Immature natural killer cell (primary cell): ENCODE measurements at regions not wholly inside any gene's neighbourhood (a gene's known extent, or its start where the extent isn't known, plus 50 kb on each side); places are given as distances from the start of the nearest gene placed in this dataset.
"Not testable (repeated sequence)": the region's sequence is repeated elsewhere in the genome, so short reads cannot be mapped to it uniquely, and the experiment has no call there.

ENCODE experiments used
- DNase-seq, 3 donors: peaks; one replicate each; pipeline ENCODE4 v3.0.0; 2022; ENCODE audit warnings: mixed read lengths in 1 of 3
- H3K27ac Mint-ChIP-seq, 6 donors: one replicate each; pipeline ENCODE4 v1.8.0; 2020; ENCODE audit warnings: mixed read lengths in 6 of 6, mild to moderate bottlenecking in 5 of 6, inconsistent platforms in 4 of 6, moderate library complexity in 3 of 6
- H3K27me3 Mint-ChIP-seq, 3 donors: one replicate each; pipeline ENCODE4 v1.8.0; 2020 to 2021; ENCODE audit warnings: low read depth in 3 of 3, mild to moderate bottlenecking in 3 of 3, mixed read lengths in 3 of 3, moderate library complexity in 3 of 3, inconsistent platforms in 1 of 3
- H3K36me3 Mint-ChIP-seq, 3 donors: one replicate each; pipeline ENCODE4 v1.8.0; 2020; ENCODE audit warnings: mixed read lengths in 3 of 3, inconsistent platforms in 2 of 3, mild to moderate bottlenecking in 2 of 3
- H3K4me1 Mint-ChIP-seq, 2 donors: one replicate each; pipeline ENCODE4 v1.8.0; 2020; ENCODE audit warnings: inconsistent platforms in 2 of 2, mild to moderate bottlenecking in 2 of 2, mixed read lengths in 2 of 2, moderate library complexity in 1 of 2
- H3K4me3 Mint-ChIP-seq, 5 donors: one replicate each; pipeline ENCODE4 v1.8.0; 2020; ENCODE audit warnings: mild to moderate bottlenecking in 5 of 5, mixed read lengths in 5 of 5, inconsistent platforms in 3 of 5, moderate library complexity in 3 of 5
- H3K9me3 Mint-ChIP-seq, 6 donors: one replicate each; pipeline ENCODE4 v1.8.0; 2020; ENCODE audit warnings: mild to moderate bottlenecking in 6 of 6, mixed read lengths in 6 of 6, inconsistent platforms in 4 of 6, moderate library complexity in 3 of 6

GRCh38 chr6:74598462-74599393 lies 607.1 kb downstream of the COL12A1 start:
- Mint-ChIP-seq H3K4me1 (no peaks in the 10 kb centered on the region), H3K4me3 (no peak overlapping the region), H3K9me3 (peaks cover 0 to 11% (median 4%) of the 10 kb centered on the region in 6 donors), H3K27ac (no peak overlapping the region), H3K36me3 (no peaks in the 10 kb centered on the region), H3K27me3 (peaks cover 0 to 2% (median 0%) of the 10 kb centered on the region in 3 donors)
- no peak for DNase-seq

DNA sequence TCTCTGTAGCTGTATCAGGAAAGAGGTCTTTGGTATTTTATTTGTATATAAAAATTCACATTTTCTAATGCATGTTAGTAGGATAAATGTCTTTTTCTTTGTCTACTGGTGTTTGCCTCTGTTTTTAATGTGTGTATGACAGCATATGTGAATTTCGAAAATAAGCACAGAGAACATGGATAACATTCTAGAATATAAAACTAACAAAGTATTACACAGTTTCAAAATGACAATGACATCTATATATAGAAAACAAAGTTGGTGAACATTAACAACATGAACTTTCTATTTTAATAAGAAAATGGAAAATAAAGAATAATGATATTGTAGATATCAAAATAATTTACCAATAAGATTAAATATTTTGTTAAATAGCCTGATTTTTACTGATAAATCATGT lies 608.0 kb downstream of the COL12A1 start:
- Mint-ChIP-seq H3K27ac (no peak overlapping the region), H3K4me3 (no peak overlapping the region), H3K27me3 (peaks cover 0 to 3% (median 2%) of the 10 kb centered on the region in 3 donors), H3K36me3 (no peaks in the 10 kb centered on the region), H3K9me3 (peaks cover 0 to 11% (median 5%) of the 10 kb centered on the region in 6 donors), H3K4me1 (no peaks in the 10 kb centered on the region)
- no peak for DNase-seq

DNA sequence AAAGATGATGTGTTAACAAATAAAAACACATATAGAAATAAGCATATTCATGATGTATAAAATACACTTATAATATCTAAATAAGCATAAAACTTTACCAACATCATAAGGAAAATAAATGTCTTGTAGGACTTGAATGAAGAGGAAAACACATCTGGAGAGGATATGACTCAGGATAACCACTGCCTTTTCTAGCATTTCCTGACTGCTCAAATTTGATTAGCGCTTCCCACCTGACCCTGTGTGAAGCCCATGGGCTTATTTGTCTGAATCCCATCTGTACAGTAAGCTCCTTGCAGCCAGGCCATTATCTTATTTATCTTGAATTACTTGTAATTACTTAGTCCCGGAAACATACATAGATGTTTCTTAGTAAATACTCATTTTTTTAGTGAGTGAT lies 608.6 kb downstream of the COL12A1 start:
- Mint-ChIP-seq H3K9me3 (peaks cover 0 to 11% (median 6%) of the 10 kb centered on the region in 6 donors), H3K27me3 (peaks cover 0 to 3% (median 2%) of the 10 kb centered on the region in 3 donors), H3K27ac (no peak overlapping the region), H3K4me1 (no peaks in the 10 kb centered on the region), H3K4me3 (no peak overlapping the region), H3K36me3 (no peaks in the 10 kb centered on the region)
- DNase-seq, result no peak

DNA sequence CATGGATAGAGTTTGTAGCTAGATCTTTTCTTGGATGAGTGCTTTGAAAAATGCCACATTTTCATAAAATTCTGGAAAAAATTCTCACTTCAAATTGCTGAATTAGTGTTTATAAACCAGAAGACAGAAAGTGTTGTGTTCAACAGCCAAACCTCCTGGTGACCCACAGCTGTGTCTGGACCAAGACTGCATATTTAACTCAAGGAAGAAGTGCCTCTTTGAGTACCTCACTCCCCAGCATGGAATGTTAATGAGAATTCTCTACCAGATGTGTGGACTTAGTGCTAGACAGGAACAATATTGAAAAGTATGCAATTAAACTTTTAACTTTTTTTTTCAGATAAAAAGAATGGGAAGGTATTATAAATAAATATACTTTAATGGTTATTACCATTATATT lies 609.3 kb downstream of the COL12A1 start:
- no peak for DNase-seq
- peaks cover 0 to 3% (median 2%) of the 10 kb centered on the region in 3 donors for H3K27me3 Mint-ChIP-seq
- no peaks in the 10 kb centered on the region for H3K4me1 Mint-ChIP-seq
- peaks cover 0 to 11% (median 4%) of the 10 kb centered on the region in 6 donors for H3K9me3 Mint-ChIP-seq
- no peak overlapping the region for H3K4me3 Mint-ChIP-seq
- no peak overlapping the region for H3K27ac Mint-ChIP-seq
- H3K36me3 Mint-ChIP-seq, result no peaks in the 10 kb centered on the region

GRCh38 chr6:74594350-74594749 lies 611.5 kb downstream of the COL12A1 start:
- DNase-seq, H3K27me3 Mint-ChIP-seq, H3K4me3 Mint-ChIP-seq: not testable (repeated sequence)

GRCh38 chr6:74588094-74588832 lies 617.6 kb downstream of the COL12A1 start:
- no peaks in the 10 kb centered on the region for H3K4me1 Mint-ChIP-seq
- DNase-seq, result no peak
- H3K4me3 Mint-ChIP-seq, result no peak overlapping the region
- peaks cover 0 to 3% (median 0%) of the 10 kb centered on the region in 3 donors for H3K27me3 Mint-ChIP-seq
- no peaks in the 10 kb centered on the region for H3K36me3 Mint-ChIP-seq
- H3K27ac Mint-ChIP-seq, result no peak overlapping the region
- H3K9me3 Mint-ChIP-seq, result peaks cover 0 to 21% (median 16%) of the 10 kb centered on the region in 6 donors

More at GRCh38 chr6:74594350-74594749, 611.5 kb downstream of the COL12A1 start:
- not testable (repeated sequence) for H3K36me3 Mint-ChIP-seq, H3K27ac Mint-ChIP-seq, H3K4me1 Mint-ChIP-seq, H3K9me3 Mint-ChIP-seq

DNA sequence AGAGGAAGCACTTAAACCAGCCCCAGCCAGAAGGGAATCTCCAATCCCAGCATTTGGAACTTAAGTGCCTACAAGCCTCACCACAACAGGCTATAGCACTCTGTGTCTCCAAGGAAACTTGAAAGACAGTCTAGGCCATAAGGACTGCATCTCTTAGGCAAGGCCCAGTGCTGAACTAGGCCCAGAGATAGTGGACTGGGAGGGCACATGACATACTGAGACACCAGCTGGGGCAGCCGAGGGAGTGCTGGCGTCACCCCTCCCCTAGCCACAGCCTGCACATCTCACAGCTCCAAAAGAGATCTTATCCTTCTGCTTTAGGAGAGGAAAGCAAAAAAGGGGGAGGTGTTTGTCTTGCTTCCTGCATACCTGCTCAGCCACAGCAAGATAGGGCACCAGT lies 618.5 kb downstream of the COL12A1 start:
- no peak overlapping the region for H3K4me3 Mint-ChIP-seq
- H3K4me1 Mint-ChIP-seq, result no peaks in the 10 kb centered on the region
- peaks cover 0 to 21% (median 15%) of the 10 kb centered on the region in 6 donors for H3K9me3 Mint-ChIP-seq
- H3K27me3 Mint-ChIP-seq, result no peaks in the 10 kb centered on the region
- H3K36me3 Mint-ChIP-seq, result no peaks in the 10 kb centered on the region
- no peak for DNase-seq
- no peak overlapping the region for H3K27ac Mint-ChIP-seq

DNA sequence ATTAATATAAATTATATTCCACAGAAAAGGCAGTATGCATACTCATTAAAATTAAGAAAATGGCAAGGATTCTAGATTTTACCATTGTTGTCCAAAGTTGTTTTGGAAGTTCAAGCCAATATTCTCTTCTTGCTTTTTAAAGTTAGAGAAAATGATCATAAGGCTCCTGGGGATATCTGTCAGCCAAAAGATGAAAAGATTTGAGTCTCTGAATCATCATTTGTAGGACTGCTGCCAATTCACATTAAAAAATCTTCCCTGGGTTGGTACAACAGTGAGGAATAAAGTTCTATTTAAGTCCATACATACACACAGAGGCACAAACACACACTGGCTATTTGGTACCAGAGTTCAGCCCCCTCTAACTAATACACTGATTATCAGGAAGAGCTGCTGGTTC lies 620.1 kb downstream of the COL12A1 start:
- no peak for DNase-seq
- Mint-ChIP-seq H3K4me1 (no peaks in the 10 kb centered on the region), H3K4me3 (no peak overlapping the region), H3K36me3 (no peaks in the 10 kb centered on the region), H3K27me3 (no peaks in the 10 kb centered on the region), H3K9me3 (peaks cover 0 to 28% (median 14%) of the 10 kb centered on the region in 6 donors), H3K27ac (no peak overlapping the region)

DNA sequence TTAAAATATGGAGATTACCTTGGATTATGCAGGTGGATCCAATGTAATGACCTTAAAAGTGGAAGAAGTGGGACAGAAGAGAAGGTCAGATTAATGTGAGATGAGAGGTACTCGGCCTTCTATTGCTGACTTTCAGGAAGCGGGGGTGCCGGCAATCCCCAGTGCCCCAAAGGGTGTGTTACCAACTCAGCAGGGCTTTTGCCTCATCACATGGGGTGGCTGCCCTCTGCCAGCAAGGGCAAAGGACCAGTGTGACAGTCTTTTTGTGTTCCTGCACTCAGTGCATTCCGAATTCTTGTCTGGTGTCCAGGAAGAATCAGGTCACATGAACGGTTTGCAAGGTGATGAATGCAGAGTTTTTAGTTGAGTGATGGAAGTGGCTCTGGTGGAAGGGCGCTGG lies 624.2 kb downstream of the COL12A1 start:
- Mint-ChIP-seq H3K4me1 (no peaks in the 10 kb centered on the region), H3K36me3 (no peaks in the 10 kb centered on the region), H3K27me3 (peaks cover 0 to 2% (median 0%) of the 10 kb centered on the region in 3 donors), H3K9me3 (peaks cover 3 to 18% (median 5%) of the 10 kb centered on the region in 6 donors), H3K27ac (no peak overlapping the region), H3K4me3 (no peak overlapping the region)
- DNase-seq, result no peak

GRCh38 chr6:74579794-74580193 lies 626.1 kb downstream of the COL12A1 start:
- DNase-seq, result no peak
- H3K27ac Mint-ChIP-seq, result no peak overlapping the region
- H3K9me3 Mint-ChIP-seq, result peaks cover 1 to 15% (median 3%) of the 10 kb centered on the region in 6 donors
- H3K36me3 Mint-ChIP-seq, result no peaks in the 10 kb centered on the region
- H3K4me1 Mint-ChIP-seq, result no peaks in the 10 kb centered on the region
- peaks cover 0 to 2% (median 0%) of the 10 kb centered on the region in 3 donors for H3K27me3 Mint-ChIP-seq
- no peak overlapping the region for H3K4me3 Mint-ChIP-seq

DNA sequence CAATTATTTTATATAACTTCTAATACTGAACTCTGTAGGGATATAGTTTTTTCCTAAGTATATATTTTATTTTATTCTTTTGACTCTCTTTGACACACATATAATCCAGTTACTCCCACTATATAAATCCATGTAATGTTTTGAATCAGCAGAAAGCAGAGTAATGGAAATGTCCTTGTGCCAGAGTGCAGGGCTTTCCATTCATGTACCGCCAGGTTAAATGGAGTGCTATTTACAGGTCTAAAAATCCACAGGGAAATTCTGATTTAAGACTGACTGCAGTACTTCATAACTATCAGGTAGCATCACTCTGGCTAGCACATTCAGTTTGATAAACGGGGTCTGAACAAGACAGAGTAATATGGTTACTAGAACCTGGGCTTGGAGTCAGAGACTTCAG lies 626.8 kb downstream of the COL12A1 start:
- H3K27me3 Mint-ChIP-seq, result peaks cover 0 to 2% (median 0%) of the 10 kb centered on the region in 3 donors
- peaks cover 1 to 14% (median 3%) of the 10 kb centered on the region in 6 donors for H3K9me3 Mint-ChIP-seq
- no peaks in the 10 kb centered on the region for H3K36me3 Mint-ChIP-seq
- H3K4me1 Mint-ChIP-seq, result no peaks in the 10 kb centered on the region
- H3K27ac Mint-ChIP-seq, result no peak overlapping the region
- DNase-seq, result no peak
- H3K4me3 Mint-ChIP-seq, result no peak overlapping the region

DNA sequence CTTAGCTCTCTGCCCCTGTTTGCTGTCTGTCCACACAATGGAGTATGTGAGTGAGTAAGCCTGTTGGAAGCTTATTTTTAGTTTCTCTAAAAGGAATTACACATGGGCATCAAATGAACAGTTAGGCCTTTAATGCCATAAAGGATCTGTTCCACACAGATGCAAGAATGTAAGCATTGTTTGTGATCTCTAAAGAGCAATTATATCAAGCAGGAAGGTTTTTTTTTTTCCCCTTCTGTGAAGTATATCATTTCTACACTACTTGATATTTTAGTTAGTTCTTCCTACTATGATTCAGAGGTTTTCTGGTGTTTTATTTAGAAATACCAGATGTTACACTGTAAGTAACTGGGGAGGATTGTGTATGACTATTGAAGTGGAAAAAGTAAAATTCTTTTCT lies 627.5 kb downstream of the COL12A1 start:
- Mint-ChIP-seq H3K4me3 (no peak overlapping the region), H3K27ac (no peak overlapping the region), H3K27me3 (peaks cover 0 to 2% (median 0%) of the 10 kb centered on the region in 3 donors), H3K36me3 (no peaks in the 10 kb centered on the region), H3K9me3 (peaks cover 1 to 14% (median 3%) of the 10 kb centered on the region in 6 donors), H3K4me1 (no peaks in the 10 kb centered on the region)
- no peak for DNase-seq

DNA sequence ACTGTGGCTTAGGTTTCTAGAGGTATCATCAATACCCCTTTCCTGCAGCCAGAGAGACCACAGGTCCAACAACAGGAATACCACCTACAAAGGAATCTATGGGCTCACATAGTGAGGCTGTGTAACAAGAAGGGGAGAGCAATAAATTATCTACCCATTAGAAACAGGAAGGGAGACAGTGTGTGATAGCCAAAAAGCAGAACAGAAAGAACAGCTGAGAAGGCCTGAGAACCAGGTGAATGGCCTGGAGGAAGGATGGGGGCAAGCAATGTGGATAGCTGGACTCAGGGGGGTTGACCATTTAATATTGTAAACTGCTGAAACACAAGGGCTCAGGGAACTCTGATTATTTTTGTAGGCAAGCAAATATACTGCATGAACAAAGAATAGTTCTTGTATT lies 628.2 kb downstream of the COL12A1 start:
- H3K4me3 Mint-ChIP-seq, result no peak overlapping the region
- H3K27me3 Mint-ChIP-seq, result peaks cover 0 to 2% (median 0%) of the 10 kb centered on the region in 3 donors
- H3K36me3 Mint-ChIP-seq, result no peaks in the 10 kb centered on the region
- peaks cover 1 to 14% (median 3%) of the 10 kb centered on the region in 6 donors for H3K9me3 Mint-ChIP-seq
- no peak overlapping the region for H3K27ac Mint-ChIP-seq
- no peak for DNase-seq
- no peaks in the 10 kb centered on the region for H3K4me1 Mint-ChIP-seq

DNA sequence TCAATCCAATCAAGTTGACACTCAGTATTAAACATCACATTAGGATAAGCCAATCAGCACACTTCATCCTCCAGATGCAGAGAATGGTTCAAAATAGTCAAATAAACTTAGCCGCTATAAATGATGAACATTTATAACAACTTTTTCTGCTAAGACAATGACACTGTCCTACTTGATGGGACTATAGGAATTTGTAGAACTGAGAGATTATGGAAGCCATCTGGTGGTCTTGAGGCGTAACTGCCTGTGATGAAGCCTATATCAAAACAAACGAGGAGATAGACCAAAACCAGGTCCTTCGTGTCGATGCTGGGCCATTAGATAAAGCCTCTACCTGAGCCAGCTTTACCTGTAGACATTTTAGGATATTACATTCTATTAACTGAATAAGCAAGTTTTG lies 631.1 kb downstream of the COL12A1 start:
- peaks cover 1 to 6% (median 3%) of the 10 kb centered on the region in 6 donors for H3K9me3 Mint-ChIP-seq
- no peak overlapping the region for H3K4me3 Mint-ChIP-seq
- no peak for DNase-seq
- no peaks in the 10 kb centered on the region for H3K36me3 Mint-ChIP-seq
- H3K27ac Mint-ChIP-seq, result no peak overlapping the region
- H3K27me3 Mint-ChIP-seq, result peaks cover 0 to 2% (median 0%) of the 10 kb centered on the region in 3 donors
- H3K4me1 Mint-ChIP-seq, result no peaks in the 10 kb centered on the region
